Ascending aorta (tissue), 2 donors: ENCODE measurements at regions not wholly inside any gene's neighbourhood (a gene's known extent, or its start where the extent isn't known, plus 50 kb on each side); places are given as distances from the start of the nearest gene placed in this dataset.

Experiments
- DNase-seq, 2 donors: peaks; one replicate each; pipeline ENCODE4 v3.0.0-alpha.2; 2019; ENCODE audit warnings: low spot score in 2 of 2
- H3K27ac ChIP-seq, 2 donors: fragments of 200-600 bp; sonication (generic); one replicate each; pipeline ENCODE4 v1.5.1; 2016 to 2017; ENCODE audit warnings: mild to moderate bottlenecking in 1 of 2
- H3K27me3 ChIP-seq: fragments of 200-600 bp; sonication (generic); one replicate; pipeline ENCODE4 v1.5.1; 2017
- H3K36me3 ChIP-seq, 2 donors: fragments of 200-600 bp; sonication (generic); one replicate each; pipeline ENCODE4 v1.5.1; 2016
- H3K4me1 ChIP-seq, 2 donors: fragments of 200-600 bp; sonication (generic); one replicate each; pipeline ENCODE4 v1.5.1; 2016 to 2017; ENCODE audit warnings: mild to moderate bottlenecking in 1 of 2
- H3K4me3 ChIP-seq, 2 donors: fragments of 200-600 bp; sonication (generic); one replicate each; pipeline ENCODE4 v1.5.1; 2016 to 2017; ENCODE audit warnings: mild to moderate bottlenecking in 1 of 2
- H3K9me3 ChIP-seq, 2 donors: fragments of 200-600 bp; sonication (generic); one replicate each; pipeline ENCODE4 v1.5.1; 2016
- intact Hi-C: fragments of 100-400 bp; cut with DNase I; formaldehyde crosslinking; loops from one replicate; pipeline ENCODE4 v1.15.1; 2023
- TF ChIP-seq, protein P1 (sequence below), 3 experiments: fragments of 200-600 bp in 2 of 3; fragments of 450-650 bp in 1 of 3; sonication (generic) in 2 of 3; IDR thresholded peaks; one replicate each; pipeline ENCODE4 v1.5.1; 2016 to 2019; ENCODE audit warnings: antibody characterized with exemption in 3 of 3, mild to moderate bottlenecking in 1 of 3, moderate library complexity in 1 of 3

GRCh38 chr1:222399197-222399596, 148.7 kb downstream of the HHIPL2 start:
- intact Hi-C loops, result no loop called here
- no peak overlapping the region for H3K4me3 ChIP-seq
- TF ChIP-seq, protein P1, sequence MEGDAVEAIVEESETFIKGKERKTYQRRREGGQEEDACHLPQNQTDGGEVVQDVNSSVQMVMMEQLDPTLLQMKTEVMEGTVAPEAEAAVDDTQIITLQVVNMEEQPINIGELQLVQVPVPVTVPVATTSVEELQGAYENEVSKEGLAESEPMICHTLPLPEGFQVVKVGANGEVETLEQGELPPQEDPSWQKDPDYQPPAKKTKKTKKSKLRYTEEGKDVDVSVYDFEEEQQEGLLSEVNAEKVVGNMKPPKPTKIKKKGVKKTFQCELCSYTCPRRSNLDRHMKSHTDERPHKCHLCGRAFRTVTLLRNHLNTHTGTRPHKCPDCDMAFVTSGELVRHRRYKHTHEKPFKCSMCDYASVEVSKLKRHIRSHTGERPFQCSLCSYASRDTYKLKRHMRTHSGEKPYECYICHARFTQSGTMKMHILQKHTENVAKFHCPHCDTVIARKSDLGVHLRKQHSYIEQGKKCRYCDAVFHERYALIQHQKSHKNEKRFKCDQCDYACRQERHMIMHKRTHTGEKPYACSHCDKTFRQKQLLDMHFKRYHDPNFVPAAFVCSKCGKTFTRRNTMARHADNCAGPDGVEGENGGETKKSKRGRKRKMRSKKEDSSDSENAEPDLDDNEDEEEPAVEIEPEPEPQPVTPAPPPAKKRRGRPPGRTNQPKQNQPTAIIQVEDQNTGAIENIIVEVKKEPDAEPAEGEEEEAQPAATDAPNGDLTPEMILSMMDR (IDR thresholded peaks at IDR 0.05), result no peak
- no peaks in the 10 kb centered on the region for H3K27me3 ChIP-seq
- no peak for DNase-seq
- H3K36me3 ChIP-seq, result no peaks in the 10 kb centered on the region
- no peak overlapping the region for H3K27ac ChIP-seq
- no peaks in the 10 kb centered on the region for H3K4me1 ChIP-seq
- no peaks in the 10 kb centered on the region for H3K9me3 ChIP-seq

DNA sequence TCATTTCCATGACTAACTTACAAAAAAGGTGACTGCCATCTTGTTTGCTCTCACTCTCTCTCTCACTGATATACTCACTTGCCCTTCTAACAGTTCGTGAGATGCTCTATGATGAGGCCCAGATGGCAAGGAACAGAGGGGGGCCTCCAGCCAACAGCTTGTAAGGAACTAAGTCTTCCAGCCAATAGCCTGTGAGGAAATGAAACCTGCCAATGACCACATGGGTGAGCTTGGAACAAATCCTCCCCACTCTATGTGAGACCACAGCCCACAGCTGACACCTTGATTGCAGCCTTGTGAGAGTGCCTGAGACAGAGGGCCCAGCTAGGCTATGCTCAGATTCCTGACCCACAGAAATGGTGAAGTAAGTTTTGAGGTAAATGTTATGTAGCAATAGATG, 153.7 kb downstream of the HHIPL2 start:
- Histone ChIP-seq H3K27me3 (no peaks in the 10 kb centered on the region), H3K4me1 (no peaks in the 10 kb centered on the region), H3K9me3 (no peaks in the 10 kb centered on the region), H3K27ac (no peak overlapping the region), H3K36me3 (no peaks in the 10 kb centered on the region), H3K4me3 (no peak overlapping the region)
- intact Hi-C loops, result no loop called here
- TF ChIP-seq, protein P1 (IDR thresholded peaks at IDR 0.05), result no peak
- no peak for DNase-seq

DNA sequence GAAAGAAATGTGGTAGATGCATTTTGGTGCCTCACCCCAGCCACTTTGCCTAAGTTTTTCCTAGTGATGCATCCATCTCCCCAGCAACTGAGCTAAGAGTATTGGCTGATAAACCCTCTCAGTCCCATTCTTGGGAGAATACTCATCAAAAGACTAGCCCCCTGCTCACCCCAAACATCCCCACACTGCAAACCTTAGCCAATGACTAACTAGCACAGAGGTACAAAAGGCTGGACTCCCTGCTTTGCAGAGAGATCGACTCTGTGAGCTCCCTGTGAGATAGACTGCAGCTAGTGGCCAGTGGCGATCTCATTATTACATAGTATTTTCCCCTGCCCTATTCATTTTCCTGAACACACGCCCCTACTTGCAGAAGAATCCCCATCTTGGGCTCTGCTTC, 155.3 kb downstream of the HHIPL2 start:
- TF ChIP-seq, protein P1 (IDR thresholded peaks at IDR 0.05), result no peak
- no peak overlapping the region for H3K4me3 ChIP-seq

DNA sequence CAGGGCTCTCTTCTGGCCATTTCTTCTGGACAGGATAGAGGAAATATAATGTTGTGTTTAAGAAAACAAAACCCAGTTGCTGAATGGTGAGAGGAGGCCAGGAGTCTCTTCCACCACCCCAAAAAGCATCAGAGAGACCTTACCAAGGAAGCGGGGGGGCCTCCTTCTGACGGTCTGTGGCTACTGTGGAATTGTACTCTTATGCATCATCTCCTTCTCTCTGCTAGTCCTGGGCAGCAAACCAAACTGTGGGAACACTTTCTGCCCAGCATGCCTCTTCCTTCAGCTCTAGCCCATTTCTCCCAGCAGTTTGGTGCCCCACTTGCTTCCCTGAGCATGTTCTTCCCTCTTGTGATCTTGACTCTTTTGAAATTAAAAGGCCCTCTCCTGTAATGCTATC, 157.7 kb downstream of the HHIPL2 start:
- H3K9me3 ChIP-seq, result no peaks in the 10 kb centered on the region
- no peak for DNase-seq
- H3K4me1 ChIP-seq, result no peaks in the 10 kb centered on the region
- intact Hi-C loops, result no loop called here
- H3K36me3 ChIP-seq, result no peaks in the 10 kb centered on the region
- no peak overlapping the region for H3K4me3 ChIP-seq
- no peak overlapping the region for H3K27ac ChIP-seq
- TF ChIP-seq, protein P1 (IDR thresholded peaks at IDR 0.05), result no peak
- H3K27me3 ChIP-seq, result no peaks in the 10 kb centered on the region

More for the DNA sequence above, 155.3 kb downstream of the HHIPL2 start:
- H3K27ac ChIP-seq, result no peak overlapping the region
- no peaks in the 10 kb centered on the region for H3K9me3 ChIP-seq
- intact Hi-C loops, result no loop called here
- no peaks in the 10 kb centered on the region for H3K4me1 ChIP-seq
- H3K27me3 ChIP-seq, result no peaks in the 10 kb centered on the region
- DNase-seq, result no peak
- H3K36me3 ChIP-seq, result no peaks in the 10 kb centered on the region

DNA sequence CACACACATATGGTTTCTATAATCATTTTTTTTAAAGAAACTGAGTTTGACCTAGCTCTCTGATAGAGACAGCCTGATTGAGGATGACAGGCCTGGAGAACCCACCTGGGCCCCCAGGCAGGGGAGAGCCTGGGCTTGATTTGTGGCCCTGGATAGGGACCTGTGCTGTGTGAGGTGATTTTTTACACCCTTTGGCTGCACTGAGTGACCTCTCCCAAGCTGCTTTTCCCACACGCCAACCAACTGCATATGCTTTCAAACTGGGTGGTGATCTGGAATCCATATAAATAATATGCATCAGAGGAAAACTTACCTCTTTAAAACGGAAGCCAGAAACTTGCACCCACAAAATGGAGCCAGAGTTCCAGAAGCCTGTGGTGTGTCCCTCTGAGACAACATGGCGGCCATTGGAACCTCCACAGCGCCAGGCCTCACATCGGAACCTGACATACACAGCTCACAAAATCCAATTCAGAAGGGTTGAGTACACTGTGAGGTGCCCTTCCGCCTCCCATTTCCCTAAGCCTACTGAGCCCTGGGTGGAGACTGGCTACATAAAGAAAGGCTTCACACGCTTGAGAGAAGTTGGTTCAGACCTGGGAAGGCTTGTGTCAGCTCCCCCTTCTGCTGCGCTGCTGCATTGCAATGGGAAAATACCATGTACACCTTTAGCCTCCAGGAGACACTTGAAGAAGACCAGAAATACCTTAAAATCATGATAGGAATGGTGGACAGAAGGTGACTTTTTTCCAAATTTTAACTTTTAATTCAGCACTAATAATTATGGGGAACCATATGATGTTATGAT, 160.7 kb downstream of the HHIPL2 start:
- intact Hi-C loops, result no loop called here
- H3K36me3 ChIP-seq, result no peaks in the 10 kb centered on the region
- TF ChIP-seq, protein P1 (IDR thresholded peaks at IDR 0.05), result no peak
- DNase-seq, result no peak
- H3K9me3 ChIP-seq, result no peaks in the 10 kb centered on the region
- no peaks in the 10 kb centered on the region for H3K4me1 ChIP-seq
- no peaks in the 10 kb centered on the region for H3K27me3 ChIP-seq
- no peak overlapping the region for H3K27ac ChIP-seq
- H3K4me3 ChIP-seq, result no peak overlapping the region
